Transverse colon (tissue), 4 donors: ENCODE measurements at regions not wholly inside any gene's neighbourhood (a gene's known extent, or its start where the extent isn't known, plus 50 kb on each side); places are given as distances from the start of the nearest gene placed in this dataset.

Source experiments
- POLR2AphosphoS5 ChIP-seq, 3 donors: sonication (generic); formaldehyde crosslinking; IDR thresholded peaks; one replicate each; pipeline ENCODE4 v1.6.1; 2016; ENCODE audit warnings: antibody characterized with exemption in 3 of 3
- TF ChIP-seq, protein P1 (sequence below), 5 experiments: fragments of 200-600 bp in 3 of 5; fragments of 450-650 bp in 2 of 5; sonication (generic) in 3 of 5; IDR thresholded peaks; 1 replicate in 2 of 5; 2 replicates in 3 of 5; pipeline ENCODE4 v1.5.1; 2016 to 2017; ENCODE audit warnings: antibody characterized with exemption in 5 of 5, inconsistent platforms in 3 of 5, mild to moderate bottlenecking in 2 of 5, moderate library complexity in 1 of 5

DNA sequence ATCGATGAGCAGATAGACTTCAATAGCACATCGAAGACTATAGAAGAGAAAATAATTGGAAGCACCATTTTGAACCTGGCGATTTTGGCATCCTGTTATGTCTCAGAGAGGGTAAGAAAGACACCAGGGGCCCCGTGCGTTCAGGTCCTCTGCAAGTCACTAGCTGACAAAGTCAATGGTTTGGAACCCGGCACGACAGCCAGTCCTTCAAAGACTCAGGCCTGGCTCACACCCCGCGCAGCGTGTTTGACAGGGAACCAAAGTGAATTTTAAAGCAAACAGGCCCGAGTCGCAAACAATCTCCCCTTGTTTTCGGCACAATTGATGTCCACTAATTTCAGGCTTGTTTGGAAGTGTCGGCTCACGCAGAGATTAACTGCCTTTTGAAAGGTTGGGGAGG, 716.6 kb downstream of the BRD1 start:
- TF ChIP-seq, protein P1, sequence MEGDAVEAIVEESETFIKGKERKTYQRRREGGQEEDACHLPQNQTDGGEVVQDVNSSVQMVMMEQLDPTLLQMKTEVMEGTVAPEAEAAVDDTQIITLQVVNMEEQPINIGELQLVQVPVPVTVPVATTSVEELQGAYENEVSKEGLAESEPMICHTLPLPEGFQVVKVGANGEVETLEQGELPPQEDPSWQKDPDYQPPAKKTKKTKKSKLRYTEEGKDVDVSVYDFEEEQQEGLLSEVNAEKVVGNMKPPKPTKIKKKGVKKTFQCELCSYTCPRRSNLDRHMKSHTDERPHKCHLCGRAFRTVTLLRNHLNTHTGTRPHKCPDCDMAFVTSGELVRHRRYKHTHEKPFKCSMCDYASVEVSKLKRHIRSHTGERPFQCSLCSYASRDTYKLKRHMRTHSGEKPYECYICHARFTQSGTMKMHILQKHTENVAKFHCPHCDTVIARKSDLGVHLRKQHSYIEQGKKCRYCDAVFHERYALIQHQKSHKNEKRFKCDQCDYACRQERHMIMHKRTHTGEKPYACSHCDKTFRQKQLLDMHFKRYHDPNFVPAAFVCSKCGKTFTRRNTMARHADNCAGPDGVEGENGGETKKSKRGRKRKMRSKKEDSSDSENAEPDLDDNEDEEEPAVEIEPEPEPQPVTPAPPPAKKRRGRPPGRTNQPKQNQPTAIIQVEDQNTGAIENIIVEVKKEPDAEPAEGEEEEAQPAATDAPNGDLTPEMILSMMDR (IDR thresholded peaks at IDR 0.05), result no peak
- no peak for TF ChIP-seq POLR2AphosphoS5 (IDR thresholded peaks at IDR 0.05)
